ENCODE measurements at regions not wholly inside any gene's neighbourhood (a gene's known extent, or its start where the extent isn't known, plus 50 kb on each side); places are given as distances from the start of the nearest gene placed in this dataset.

- ChIA-PET CTCF (no interaction called here), POLR2A (interaction anchor here (0.7 kb wide), 1 partner anchor 176 kb away, joined by 3 read pairs; no protein-coding TSS in a partner anchor)
- H3K27ac ChIP-seq (ENCODE audit: extremely low read depth, low read depth, low read length), result no peak overlapping the region
Observed at GRCh38 chr14:51540364-51540763, 111.3 kb upstream of the FRMD6 start.

GRCh38 chr14:51544471-51544870 is 107.2 kb upstream of the FRMD6 start:
- TF ChIP-seq ZNF112 (tag by site-specific recombination; IDR thresholded peaks at IDR 0.05) (no peak), BCL11B (tag by site-specific recombination; IDR thresholded peaks at IDR 0.05; ENCODE audit: low read depth) (no peak), ZNF404 (tag by site-specific recombination; IDR thresholded peaks at IDR 0.05) (no peak)
- no peak overlapping the region for H3K27ac ChIP-seq (ENCODE audit: extremely low read depth, low read depth, low read length)
- POLR2A ChIA-PET, result interaction anchor here (1.3 kb wide), 1 partner anchor 108 kb away, joined by 3 read pairs; the partner anchor contains the start of gene FRMD6
- CTCF ChIA-PET, result no interaction called here
- no peaks in the 10 kb centered on the region for H3K9me3 ChIP-seq (ENCODE audit: control insufficient read depth, insufficient read depth, low read depth, low read length)
- no peak overlapping the region for H3K4me3 ChIP-seq (ENCODE audit: low read depth, low read length)
- peaks cover 31% of the 10 kb centered on the region for H3K4me1 ChIP-seq (ENCODE audit: control insufficient read depth, insufficient read depth, low read length)
- no peaks in the 10 kb centered on the region for H3K36me3 ChIP-seq (ENCODE audit: control insufficient read depth in 2 of 2, insufficient read depth in 1 of 2, low read length in 2 of 2)

More at GRCh38 chr14:51540364-51540763, 111.3 kb upstream of the FRMD6 start:
- no peak overlapping the region for H3K4me3 ChIP-seq (ENCODE audit: low read depth, low read length)
- peaks cover 4% of the 10 kb centered on the region for H3K4me1 ChIP-seq (ENCODE audit: control insufficient read depth, insufficient read depth, low read length)
- no peaks in the 10 kb centered on the region for H3K36me3 ChIP-seq (ENCODE audit: control insufficient read depth in 2 of 2, insufficient read depth in 1 of 2, low read length in 2 of 2)
- no peak for TF ChIP-seq ZNF544 (tag by site-specific recombination; IDR thresholded peaks at IDR 0.05)
- TF ChIP-seq ELK4 (IDR thresholded peaks at IDR 0.05; ENCODE audit: borderline replicate concordance, low read depth, low read length), result no peak
- no peak for TF ChIP-seq EGR2 (tag by site-specific recombination; IDR thresholded peaks at IDR 0.05; ENCODE audit: low read depth)
- TF ChIP-seq ZNF2 (tag by site-specific recombination; IDR thresholded peaks at IDR 0.05), result no peak
- TF ChIP-seq ZNF280C (tag by site-specific recombination; IDR thresholded peaks at IDR 0.05), result no peak
- no peak for TF ChIP-seq ZBTB20 (tag by site-specific recombination; IDR thresholded peaks at IDR 0.05)
- TF ChIP-seq PRDM6 (tag by site-specific recombination; IDR thresholded peaks at IDR 0.05), result no peak
- TF ChIP-seq ZNF626 (tag by site-specific recombination; IDR thresholded peaks at IDR 0.05), result no peak
- TF ChIP-seq ZNF548 (tag by site-specific recombination; IDR thresholded peaks at IDR 0.05), result no peak
- TF ChIP-seq ZNF701 (tag by site-specific recombination; IDR thresholded peaks at IDR 0.05), result no peak
- TF ChIP-seq ZNF48 (tag by site-specific recombination; IDR thresholded peaks at IDR 0.05), result no peak
- no peak for TF ChIP-seq ZEB2 (tag by site-specific recombination; IDR thresholded peaks at IDR 0.05)
- no peak for TF ChIP-seq ZNF26 (tag by site-specific recombination; IDR thresholded peaks at IDR 0.05)
- no peak for TF ChIP-seq ZNF488 (tag by site-specific recombination; IDR thresholded peaks at IDR 0.05)
- TF ChIP-seq SCRT2 (tag by site-specific recombination; IDR thresholded peaks at IDR 0.05), result no peak
- no peaks in the 10 kb centered on the region for H3K9me3 ChIP-seq (ENCODE audit: control insufficient read depth, insufficient read depth, low read depth, low read length)
